ENCODE measurements at regions not wholly inside any gene's neighbourhood (a gene's known extent, or its start where the extent isn't known, plus 50 kb on each side); places are given as distances from the start of the nearest gene placed in this dataset.

GRCh38 chr22:19607192-19608002 lies 83.2 kb upstream of the CLDN5 start:
- no peak for TF ChIP-seq POLR2A (IDR thresholded peaks at IDR 0.05; ENCODE audit: low read depth, low read length)
- TF ChIP-seq POLR2AphosphoS5 (IDR thresholded peaks at IDR 0.05; ENCODE audit: low read depth, low read length) = no peak
- TF ChIP-seq TAF1 (IDR thresholded peaks at IDR 0.05; ENCODE audit: borderline replicate concordance, low read depth, low read length) = no peak
